OCI-LY7 (cell line): ENCODE measurements at regions not wholly inside any gene's neighbourhood (a gene's known extent, or its start where the extent isn't known, plus 50 kb on each side); places are given as distances from the start of the nearest gene placed in this dataset.
"Not testable (repeated sequence)": the region's sequence is repeated elsewhere in the genome, so short reads cannot be mapped to it uniquely, and the experiment has no call there.

Source experiments
- BruUV-seq: library from RNA; stranded (reverse); fragments of 400-500 nt; replicated peaks from 2 replicates; lab custom pipeline; 2021; lab: Mats Ljungman, UMichigan
- CTCF ChIA-PET: fragments of 300-600 bp; sonication (Branson Sonifier 250); formaldehyde crosslinking; loops from one replicate; lab custom pipeline; 2022; ENCODE audit warnings: antibody characterized with exemption; ENCODE audit not compliant: unreplicated experiment; lab: Charles Lee
- POLR2A ChIA-PET: fragments of 300-600 bp; sonication (Branson Sonifier 250); formaldehyde crosslinking; loops from one replicate; lab custom pipeline; 2022; ENCODE audit warnings: antibody characterized with exemption; lab: Charles Lee
- DNase-seq: peaks from one replicate; pipeline ENCODE4 v3.0.0-alpha.2; 2015; ENCODE audit warnings: low spot score
- H2AFZ ChIP-seq: fragments of 200-600 bp; sonication (generic), shearing (Covaris generic); 2 replicates; pipeline ENCODE4 v1.6.1; 2014; ENCODE audit warnings: mild to moderate bottlenecking, antibody characterized with exemption, low read length, moderate library complexity
- H3K27ac ChIP-seq: fragments of 200-600 bp; sonication (generic); 2 replicates; pipeline ENCODE4 v1.5.1; 2014; ENCODE audit warnings: mixed run types, low read depth, mild to moderate bottlenecking, moderate library complexity, low read length, inconsistent platforms; ENCODE audit not compliant: poor library complexity, severe bottlenecking
- H3K36me3 ChIP-seq: fragments of 200-600 bp; sonication (generic); 2 replicates; pipeline ENCODE4 v1.6.1; 2014; ENCODE audit warnings: mild to moderate bottlenecking, antibody characterized with exemption, low read length, moderate library complexity, mixed read lengths; ENCODE audit not compliant: insufficient read depth
- H3K4me1 ChIP-seq: fragments of 200-600 bp; sonication (generic); 2 replicates; pipeline ENCODE4 v1.5.1; 2014; ENCODE audit warnings: mild to moderate bottlenecking, low read length; ENCODE audit not compliant: insufficient read depth, poor library complexity, severe bottlenecking
- H3K4me2 ChIP-seq: fragments of 200-600 bp; sonication (generic); 2 replicates; pipeline ENCODE4 v1.6.1; 2014; ENCODE audit warnings: mild to moderate bottlenecking, low read length
- H3K4me3 ChIP-seq: fragments of 200-600 bp; sonication (generic); 2 replicates; pipeline ENCODE4 v1.5.1; 2014; ENCODE audit warnings: mild to moderate bottlenecking, low read depth, low read length; ENCODE audit not compliant: poor library complexity, severe bottlenecking
- H3K79me2 ChIP-seq: fragments of 200-600 bp; sonication (generic); 2 replicates; pipeline ENCODE4 v1.6.1; 2016; ENCODE audit warnings: low read depth, mild to moderate bottlenecking, low read length, moderate library complexity, mixed read lengths; ENCODE audit not compliant: insufficient read depth
- H3K9me2 ChIP-seq: fragments of 200-600 bp; sonication (generic); 2 replicates; pipeline ENCODE4 v1.6.1; 2016; ENCODE audit warnings: mild to moderate bottlenecking, low read length, mixed read lengths; ENCODE audit not compliant: insufficient read depth
- H3K9me3 ChIP-seq: fragments of 200-600 bp; sonication (generic); 2 replicates; pipeline ENCODE4 v1.6.1; 2014; ENCODE audit warnings: mild to moderate bottlenecking, mixed run types, low read length, mixed read lengths
- H4K20me1 ChIP-seq: fragments of 200-600 bp; sonication (generic); 2 replicates; pipeline ENCODE4 v1.6.1; 2014; ENCODE audit warnings: mild to moderate bottlenecking, antibody characterized with exemption, low read length, moderate library complexity, mixed read lengths; ENCODE audit not compliant: insufficient read depth
- intact Hi-C: fragments of 100-400 bp; cut with micrococcal nuclease; formaldehyde crosslinking; loops from one replicate; pipeline ENCODE4 v1.10.0; 2022; ENCODE audit not compliant: unreplicated experiment

DNA sequence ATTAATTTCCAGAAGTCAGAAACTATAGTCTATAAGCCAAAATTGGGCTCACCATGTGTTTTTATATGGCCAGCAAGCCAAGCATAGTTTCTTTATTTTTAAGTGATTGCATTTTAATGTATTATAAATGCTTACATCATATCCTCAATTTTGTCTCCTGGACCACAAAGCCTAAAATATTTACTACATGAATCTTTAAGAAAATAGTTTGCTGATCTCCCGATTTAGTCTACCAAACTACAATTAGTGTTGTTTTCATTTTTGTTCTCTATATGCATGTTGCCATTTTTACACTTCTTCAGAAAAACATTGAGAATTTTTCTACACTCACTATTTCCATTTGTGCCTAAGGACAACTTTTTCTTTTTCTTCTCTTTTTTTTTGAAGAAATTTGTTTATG is 954.5 kb upstream of the ADAMTS5 start:
- H4K20me1 ChIP-seq, H3K4me3 ChIP-seq, H3K27ac ChIP-seq, H3K9me3 ChIP-seq, H2AFZ ChIP-seq, DNase-seq, H3K4me1 ChIP-seq, H3K9me2 ChIP-seq, CTCF ChIA-PET, H3K36me3 ChIP-seq, BruUV-seq, POLR2A ChIA-PET, H3K4me2 ChIP-seq, intact Hi-C loops, H3K79me2 ChIP-seq: not testable (repeated sequence)

DNA sequence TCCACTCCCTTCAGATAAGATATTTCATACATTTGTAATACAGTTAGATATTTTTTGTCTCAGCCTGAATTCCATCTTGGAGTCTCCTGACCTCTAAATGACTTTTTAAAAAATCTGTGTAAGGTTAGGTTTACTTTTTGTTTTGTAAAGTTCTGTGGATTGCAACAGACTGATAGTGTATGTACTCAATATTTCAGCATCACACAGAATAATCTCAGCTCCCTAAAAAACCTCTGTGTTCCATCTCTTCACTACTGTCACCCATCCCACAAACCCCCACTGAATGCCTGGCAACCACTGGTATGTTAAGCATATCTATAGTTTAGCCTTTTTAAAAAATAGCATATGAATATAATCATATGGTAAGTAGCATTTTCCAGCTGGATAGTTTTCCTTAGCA is 951.1 kb upstream of the ADAMTS5 start:
- CTCF ChIA-PET, H3K9me2 ChIP-seq, H3K4me3 ChIP-seq: not testable (repeated sequence)

DNA sequence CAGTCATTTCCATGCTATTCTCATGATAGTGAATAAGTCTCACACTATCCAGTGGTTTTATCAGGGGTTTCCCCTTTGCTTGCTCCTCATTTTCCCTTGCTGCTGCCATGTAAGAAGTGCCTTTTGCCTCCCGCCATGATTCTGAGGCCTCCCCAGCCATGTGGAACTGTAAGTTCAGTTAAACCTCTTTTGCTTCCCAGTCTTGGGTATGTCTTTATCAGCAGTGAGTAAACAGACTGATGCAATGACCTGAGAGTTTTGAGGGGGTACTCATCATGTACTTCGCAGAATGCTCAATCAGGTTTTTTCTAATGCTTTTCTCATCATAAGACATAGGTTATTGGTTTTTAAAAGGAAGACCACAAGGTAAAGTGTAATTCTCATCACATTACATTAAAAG is 949.4 kb upstream of the ADAMTS5 start:
- H3K27ac ChIP-seq, H3K9me3 ChIP-seq, POLR2A ChIA-PET, H3K79me2 ChIP-seq, H3K4me1 ChIP-seq, H3K4me3 ChIP-seq, H3K9me2 ChIP-seq, intact Hi-C loops, CTCF ChIA-PET, H4K20me1 ChIP-seq, H3K4me2 ChIP-seq, H3K36me3 ChIP-seq, BruUV-seq, DNase-seq, H2AFZ ChIP-seq: not testable (repeated sequence)

More for the DNA sequence above, 951.1 kb upstream of the ADAMTS5 start:
- H3K79me2 ChIP-seq, H3K27ac ChIP-seq, intact Hi-C loops, DNase-seq, POLR2A ChIA-PET, H3K36me3 ChIP-seq, BruUV-seq, H3K4me1 ChIP-seq, H3K9me3 ChIP-seq, H3K4me2 ChIP-seq, H2AFZ ChIP-seq, H4K20me1 ChIP-seq: not testable (repeated sequence)

DNA sequence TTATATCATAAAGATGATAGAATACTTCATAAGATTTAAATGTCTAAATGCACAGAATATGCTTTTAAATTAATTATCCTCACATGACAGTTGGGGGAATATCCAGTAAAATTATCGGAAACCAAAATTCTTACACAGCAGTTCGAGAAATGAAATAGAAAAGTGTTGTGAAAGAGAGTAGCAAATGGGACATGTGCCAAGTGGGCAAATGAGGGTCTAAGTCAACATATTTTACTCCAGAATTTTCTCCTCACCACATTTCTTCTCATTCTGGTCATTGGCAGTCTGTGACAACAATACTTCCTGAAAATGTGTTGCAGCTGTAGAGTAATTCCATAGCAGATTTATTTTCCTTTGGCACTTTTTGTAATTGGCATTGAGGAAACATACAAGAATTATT is 945.2 kb upstream of the ADAMTS5 start:
- H3K79me2 ChIP-seq, H3K36me3 ChIP-seq, intact Hi-C loops, H3K4me2 ChIP-seq, BruUV-seq, DNase-seq, CTCF ChIA-PET, POLR2A ChIA-PET, H3K4me3 ChIP-seq, H2AFZ ChIP-seq, H3K9me3 ChIP-seq, H3K4me1 ChIP-seq, H4K20me1 ChIP-seq, H3K27ac ChIP-seq, H3K9me2 ChIP-seq: not testable (repeated sequence)

DNA sequence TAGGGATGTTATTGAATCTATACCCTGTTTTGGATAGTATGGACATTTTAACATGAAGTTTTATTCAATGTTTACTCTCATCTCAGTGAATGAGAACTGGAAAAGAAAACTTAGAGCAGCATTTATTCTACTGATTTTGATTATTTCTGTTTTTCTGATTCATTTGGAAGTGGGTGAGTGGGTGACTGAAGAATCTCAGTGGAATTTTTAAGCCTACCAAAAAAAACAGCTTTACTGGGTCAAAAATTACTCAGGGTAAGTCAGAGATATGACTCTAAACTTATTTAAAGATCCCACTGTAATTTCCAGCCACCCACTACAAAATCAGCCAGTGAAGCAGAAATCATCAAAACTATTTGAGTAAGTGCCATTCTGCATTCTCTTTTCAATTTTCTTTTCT is 942.6 kb upstream of the ADAMTS5 start:
- H2AFZ ChIP-seq, BruUV-seq, H3K4me3 ChIP-seq, POLR2A ChIA-PET, intact Hi-C loops, H3K4me1 ChIP-seq, H3K9me3 ChIP-seq, H4K20me1 ChIP-seq, H3K27ac ChIP-seq, DNase-seq, H3K9me2 ChIP-seq, H3K36me3 ChIP-seq, H3K4me2 ChIP-seq, H3K79me2 ChIP-seq, CTCF ChIA-PET: not testable (repeated sequence)

DNA sequence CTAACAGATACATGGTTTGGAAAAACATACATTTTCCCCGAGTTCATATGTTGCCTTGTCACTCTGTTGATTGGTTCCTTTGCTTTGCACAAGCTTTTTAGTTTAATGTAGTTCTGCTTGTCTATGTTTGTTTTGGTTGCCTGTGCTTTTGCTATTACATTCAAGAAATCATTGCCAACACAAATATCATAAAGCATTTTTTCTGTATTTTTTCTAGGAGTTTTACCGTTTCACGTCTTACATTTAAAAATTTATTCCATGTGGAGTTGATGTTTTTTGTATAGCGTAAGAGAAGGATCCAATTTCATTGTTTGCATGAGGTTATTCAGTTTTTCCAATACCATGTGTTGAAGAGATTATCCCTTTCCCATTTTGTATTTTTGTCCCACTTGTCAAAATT is 941.9 kb upstream of the ADAMTS5 start:
- POLR2A ChIA-PET, H2AFZ ChIP-seq, intact Hi-C loops, H3K9me2 ChIP-seq, H3K4me2 ChIP-seq, H4K20me1 ChIP-seq, BruUV-seq, CTCF ChIA-PET, H3K9me3 ChIP-seq, H3K79me2 ChIP-seq, H3K36me3 ChIP-seq, H3K4me1 ChIP-seq, H3K27ac ChIP-seq, H3K4me3 ChIP-seq, DNase-seq: not testable (repeated sequence)

DNA sequence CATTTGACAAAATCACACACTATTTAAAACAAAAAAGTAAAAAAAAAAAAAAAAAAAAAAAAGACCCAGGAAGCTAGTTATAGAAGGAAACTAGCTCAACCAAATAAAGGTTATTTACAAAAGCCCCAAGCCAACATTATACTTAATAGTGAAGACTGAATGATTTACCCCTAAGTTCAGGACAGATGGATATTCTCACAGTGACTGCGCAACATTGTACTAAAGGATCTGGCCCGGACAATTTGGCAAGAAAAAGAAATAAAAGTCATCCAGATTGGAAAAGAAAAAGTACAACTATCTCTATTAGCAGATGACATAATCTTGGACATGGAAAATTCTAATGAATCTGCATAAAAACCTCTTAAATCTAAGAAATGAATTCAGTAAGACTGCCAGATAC is 936.0 kb upstream of the ADAMTS5 start:
- H3K4me3 ChIP-seq, H2AFZ ChIP-seq, DNase-seq, H3K79me2 ChIP-seq, BruUV-seq, POLR2A ChIA-PET, H4K20me1 ChIP-seq, H3K9me3 ChIP-seq, H3K4me2 ChIP-seq, H3K4me1 ChIP-seq, intact Hi-C loops, CTCF ChIA-PET, H3K27ac ChIP-seq, H3K9me2 ChIP-seq, H3K36me3 ChIP-seq: not testable (repeated sequence)
